K562 (cell line): ENCODE measurements at regions not wholly inside any gene's neighbourhood (a gene's known extent, or its start where the extent isn't known, plus 50 kb on each side); places are given as distances from the start of the nearest gene placed in this dataset.

Source experiments
- KLF13 ChIP-seq: fragments of 450-650 bp; IDR thresholded peaks from 2 replicates; pipeline ENCODE4 v1.6.1; 2016; ENCODE audit warnings: missing genetic modification characterization, low read depth, mild to moderate bottlenecking, missing compliant biosample characterization, moderate library complexity, borderline replicate concordance
- MECOM ChIP-seq: fragments of 250-450 bp; sonication (Bioruptor Pico); IDR thresholded peaks from 2 replicates; pipeline ENCODE4 v1.8.0; 2022; ENCODE audit warnings: inconsistent platforms
- MEIS2 ChIP-seq: fragments of 450-650 bp; IDR thresholded peaks from 2 replicates; pipeline ENCODE4 v1.6.1; 2014; ENCODE audit warnings: mild to moderate bottlenecking; ENCODE audit not compliant: partially characterized antibody
- OTX1 ChIP-seq: fragments of 450-650 bp; formaldehyde crosslinking; IDR thresholded peaks from 2 replicates; pipeline ENCODE4 v1.4.0; 2022; ENCODE audit warnings: mild to moderate bottlenecking
- REST ChIP-seq, 2 experiments: fragments of 450-650 bp; formaldehyde crosslinking in 1 of 2; IDR thresholded peaks; 2 replicates each; pipeline versions ENCODE4 v1.4.0 to v1.6.1; 2014 to 2020; ENCODE audit warnings: mild to moderate bottlenecking in 2 of 2, borderline replicate concordance in 1 of 2, low read depth in 1 of 2
- SMAD4 ChIP-seq: fragments of 250-450 bp; sonication (Bioruptor Pico); conservative IDR thresholded peaks from 2 replicates; pipeline ENCODE4 v1.8.0; 2021; ENCODE audit warnings: inconsistent platforms, mild to moderate bottlenecking, moderate library complexity
- VEZF1 ChIP-seq: fragments of 200-800 bp; sonication (Bioruptor generic); IDR thresholded peaks from 2 replicates; pipeline ENCODE4 v1.6.1; 2017; ENCODE audit warnings: missing genetic modification characterization, missing compliant biosample characterization
- ZNF253 ChIP-seq: fragments of 250-450 bp; sonication (Bioruptor Pico); conservative IDR thresholded peaks from 2 replicates; pipeline ENCODE4 v1.6.1; 2021; ENCODE audit warnings: mild to moderate bottlenecking
- ZNF282 ChIP-seq: sonication (generic); formaldehyde crosslinking; IDR thresholded peaks from 2 replicates; pipeline ENCODE4 v1.8.1; 2023; ENCODE audit warnings: missing genetic modification reagents
- TF ChIP-seq, protein P1 (sequence below): fragments of 450-650 bp; IDR thresholded peaks from 2 replicates; pipeline ENCODE4 v1.6.1; 2017; ENCODE audit warnings: antibody characterized with exemption, mild to moderate bottlenecking
- TF ChIP-seq, protein P2 (sequence below): fragments of 250-450 bp; sonication (Bioruptor Pico); IDR thresholded peaks from 2 replicates; pipeline ENCODE4 v1.5.0; 2020; ENCODE audit warnings: mild to moderate bottlenecking, borderline replicate concordance

DNA sequence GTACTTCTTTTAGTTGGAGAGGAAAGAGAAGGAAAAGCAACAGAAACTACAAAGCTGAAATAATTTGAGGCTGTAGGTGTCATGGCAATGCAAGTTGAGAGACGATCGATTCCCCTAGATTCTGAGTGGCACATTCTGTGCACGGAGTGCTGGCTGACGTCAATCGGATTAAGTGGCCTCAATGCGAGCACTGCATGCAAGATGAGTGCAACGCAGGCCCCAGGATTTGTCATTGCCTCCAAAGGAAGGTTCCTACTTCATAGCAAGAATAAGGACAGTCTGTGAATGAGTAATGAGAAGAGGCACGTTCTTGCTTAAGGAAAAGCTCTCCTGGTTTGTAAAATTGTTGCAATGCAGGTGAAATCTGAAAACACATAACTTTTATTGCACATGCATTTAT is 892.4 kb downstream of the KCNA4 start (continued):
- TF ChIP-seq, protein P1, sequence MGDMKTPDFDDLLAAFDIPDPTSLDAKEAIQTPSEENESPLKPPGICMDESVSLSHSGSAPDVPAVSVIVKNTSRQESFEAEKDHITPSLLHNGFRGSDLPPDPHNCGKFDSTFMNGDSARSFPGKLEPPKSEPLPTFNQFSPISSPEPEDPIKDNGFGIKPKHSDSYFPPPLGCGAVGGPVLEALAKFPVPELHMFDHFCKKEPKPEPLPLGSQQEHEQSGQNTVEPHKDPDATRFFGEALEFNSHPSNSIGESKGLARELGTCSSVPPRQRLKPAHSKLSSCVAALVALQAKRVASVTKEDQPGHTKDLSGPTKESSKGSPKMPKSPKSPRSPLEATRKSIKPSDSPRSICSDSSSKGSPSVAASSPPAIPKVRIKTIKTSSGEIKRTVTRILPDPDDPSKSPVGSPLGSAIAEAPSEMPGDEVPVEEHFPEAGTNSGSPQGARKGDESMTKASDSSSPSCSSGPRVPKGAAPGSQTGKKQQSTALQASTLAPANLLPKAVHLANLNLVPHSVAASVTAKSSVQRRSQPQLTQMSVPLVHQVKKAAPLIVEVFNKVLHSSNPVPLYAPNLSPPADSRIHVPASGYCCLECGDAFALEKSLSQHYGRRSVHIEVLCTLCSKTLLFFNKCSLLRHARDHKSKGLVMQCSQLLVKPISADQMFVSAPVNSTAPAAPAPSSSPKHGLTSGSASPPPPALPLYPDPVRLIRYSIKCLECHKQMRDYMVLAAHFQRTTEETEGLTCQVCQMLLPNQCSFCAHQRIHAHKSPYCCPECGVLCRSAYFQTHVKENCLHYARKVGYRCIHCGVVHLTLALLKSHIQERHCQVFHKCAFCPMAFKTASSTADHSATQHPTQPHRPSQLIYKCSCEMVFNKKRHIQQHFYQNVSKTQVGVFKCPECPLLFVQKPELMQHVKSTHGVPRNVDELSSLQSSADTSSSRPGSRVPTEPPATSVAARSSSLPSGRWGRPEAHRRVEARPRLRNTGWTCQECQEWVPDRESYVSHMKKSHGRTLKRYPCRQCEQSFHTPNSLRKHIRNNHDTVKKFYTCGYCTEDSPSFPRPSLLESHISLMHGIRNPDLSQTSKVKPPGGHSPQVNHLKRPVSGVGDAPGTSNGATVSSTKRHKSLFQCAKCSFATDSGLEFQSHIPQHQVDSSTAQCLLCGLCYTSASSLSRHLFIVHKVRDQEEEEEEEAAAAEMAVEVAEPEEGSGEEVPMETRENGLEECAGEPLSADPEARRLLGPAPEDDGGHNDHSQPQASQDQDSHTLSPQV: no peak
- TF ChIP-seq SMAD4 (no peak), ZNF253 (CRISPR knock-in tag) (no peak), MECOM (CRISPR knock-in tag) (no peak), VEZF1 (no peak), KLF13 (no peak), OTX1 (no peak), ZNF282 (CRISPR knock-in tag) (no peak), REST (IDR thresholded peaks at IDR 0.05; ENCODE audit: borderline replicate concordance) (no peak), REST (CRISPR knock-in tag; IDR thresholded peaks at IDR 0.05; ENCODE audit: low read depth) (no peak), MEIS2 (no peak)
- TF ChIP-seq, protein P2, sequence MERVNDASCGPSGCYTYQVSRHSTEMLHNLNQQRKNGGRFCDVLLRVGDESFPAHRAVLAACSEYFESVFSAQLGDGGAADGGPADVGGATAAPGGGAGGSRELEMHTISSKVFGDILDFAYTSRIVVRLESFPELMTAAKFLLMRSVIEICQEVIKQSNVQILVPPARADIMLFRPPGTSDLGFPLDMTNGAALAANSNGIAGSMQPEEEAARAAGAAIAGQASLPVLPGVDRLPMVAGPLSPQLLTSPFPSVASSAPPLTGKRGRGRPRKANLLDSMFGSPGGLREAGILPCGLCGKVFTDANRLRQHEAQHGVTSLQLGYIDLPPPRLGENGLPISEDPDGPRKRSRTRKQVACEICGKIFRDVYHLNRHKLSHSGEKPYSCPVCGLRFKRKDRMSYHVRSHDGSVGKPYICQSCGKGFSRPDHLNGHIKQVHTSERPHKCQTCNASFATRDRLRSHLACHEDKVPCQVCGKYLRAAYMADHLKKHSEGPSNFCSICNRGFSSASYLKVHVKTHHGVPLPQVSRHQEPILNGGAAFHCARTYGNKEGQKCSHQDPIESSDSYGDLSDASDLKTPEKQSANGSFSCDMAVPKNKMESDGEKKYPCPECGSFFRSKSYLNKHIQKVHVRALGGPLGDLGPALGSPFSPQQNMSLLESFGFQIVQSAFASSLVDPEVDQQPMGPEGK: no peak
